Smooth muscle cell (in vitro differentiated cells): ENCODE measurements at regions not wholly inside any gene's neighbourhood (a gene's known extent, or its start where the extent isn't known, plus 50 kb on each side); places are given as distances from the start of the nearest gene placed in this dataset.

Experiments used
- DNase-seq: peaks from one replicate; lab custom pipeline; 2025; ENCODE audit not compliant: unreplicated experiment; lab: John Stamatoyannopoulos, UW
- H2AFZ ChIP-seq: fragments of 200-600 bp; sonication (generic); 2 replicates; pipeline ENCODE4 v1.6.0; 2016; ENCODE audit warnings: antibody characterized with exemption, low read depth, mild to moderate bottlenecking
- H3F3A ChIP-seq: fragments of 200-600 bp; sonication (generic); 2 replicates; pipeline ENCODE4 v1.6.0; 2017; ENCODE audit warnings: antibody characterized with exemption, low read depth
- H3K27ac ChIP-seq: fragments of 200-600 bp; sonication (generic); 2 replicates; pipeline ENCODE4 v1.5.1; 2016; ENCODE audit warnings: low read depth, mild to moderate bottlenecking
- H3K27me3 ChIP-seq: fragments of 200-600 bp; sonication (generic); 2 replicates; pipeline ENCODE4 v1.6.1; 2016; ENCODE audit warnings: low read depth, mild to moderate bottlenecking
- H3K36me3 ChIP-seq: fragments of 200-600 bp; sonication (generic); 2 replicates; pipeline ENCODE4 v1.5.1; 2016; ENCODE audit warnings: low read depth
- H3K4me1 ChIP-seq: fragments of 200-600 bp; sonication (generic); 2 replicates; pipeline ENCODE4 v1.5.1; 2016; ENCODE audit warnings: low read depth
- H3K4me2 ChIP-seq: fragments of 200-600 bp; sonication (generic); 2 replicates; pipeline ENCODE4 v1.6.0; 2016; ENCODE audit warnings: mild to moderate bottlenecking
- H3K4me3 ChIP-seq: fragments of 200-600 bp; sonication (generic); 2 replicates; pipeline ENCODE4 v1.5.1; 2016; ENCODE audit warnings: mild to moderate bottlenecking
- H3K79me2 ChIP-seq: fragments of 200-600 bp; sonication (generic); 2 replicates; pipeline ENCODE4 v1.6.0; 2016; ENCODE audit warnings: low read depth, mild to moderate bottlenecking
- H3K9ac ChIP-seq: fragments of 200-600 bp; sonication (generic); 2 replicates; pipeline ENCODE4 v1.6.0; 2016; ENCODE audit warnings: low read depth
- H3K9me3 ChIP-seq: fragments of 200-600 bp; sonication (generic); replicated peaks from 2 replicates; pipeline ENCODE4 v1.5.1; 2016; ENCODE audit warnings: low read depth
- H4K20me1 ChIP-seq: fragments of 200-600 bp; sonication (generic); 2 replicates; pipeline ENCODE4 v1.6.0; 2016; ENCODE audit warnings: low read depth
- WGBS: methylation state at CpG from one replicate; pipeline ENCODE4 v1.1.7; 2016; ENCODE audit warnings: low lambda C conversion rate; 5-methylcytosine and 5-hydroxymethylcytosine counted together
- TF ChIP-seq, protein P1 (sequence below): fragments of 200-600 bp; sonication (generic); IDR thresholded peaks from 2 replicates; pipeline ENCODE4 v1.5.1; 2017; ENCODE audit warnings: borderline replicate concordance, mild to moderate bottlenecking, antibody characterized with exemption; ENCODE audit not compliant: insufficient read depth, poor library complexity, severe bottlenecking

DNA sequence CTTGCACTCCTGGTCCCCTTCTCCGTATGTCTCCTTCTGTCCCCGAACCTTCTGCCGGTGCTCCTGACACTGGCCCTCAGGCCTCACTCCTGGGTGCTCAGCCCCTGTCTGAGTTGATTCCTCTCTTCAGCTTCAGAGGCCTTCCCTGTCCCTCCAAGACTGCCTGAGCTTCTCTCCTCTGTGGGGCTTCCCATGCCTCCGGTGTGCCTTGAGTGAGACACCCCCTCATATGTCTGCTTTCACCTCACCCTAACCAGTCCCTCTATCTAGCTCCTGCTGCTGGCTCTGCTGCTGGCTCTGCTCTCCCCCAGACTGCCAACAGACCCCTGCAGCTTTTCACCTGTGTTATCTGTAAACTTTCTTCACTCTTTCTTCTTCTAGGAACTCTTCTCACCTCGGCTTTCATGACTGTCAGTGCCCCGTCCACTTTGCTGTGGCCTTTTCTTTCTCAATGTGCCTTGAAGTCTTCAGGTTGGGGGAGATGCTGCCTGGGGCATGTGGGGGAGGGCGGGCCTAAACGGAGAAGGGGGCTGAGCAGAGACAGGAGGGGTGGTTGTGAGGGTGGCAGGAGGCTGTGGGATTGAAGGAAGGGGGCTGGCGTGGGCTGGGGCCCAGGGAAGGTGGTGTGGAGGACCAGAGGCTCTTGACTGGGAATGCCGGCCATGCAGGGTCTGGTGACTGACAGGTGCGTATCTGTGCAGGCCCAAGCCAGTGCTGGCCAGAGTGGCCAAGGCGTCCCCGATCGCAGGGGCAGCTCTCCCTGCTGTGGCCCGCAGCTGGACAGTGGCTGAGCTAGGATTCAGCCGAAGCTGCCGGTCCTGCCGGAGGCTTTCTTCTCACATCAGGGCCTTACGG is 81.3 kb downstream of the METRNL start:
- Histone ChIP-seq H3K4me1 (no peaks in the 10 kb centered on the region), H2AFZ (no peak overlapping the region)
- DNase-seq = no peak

DNA sequence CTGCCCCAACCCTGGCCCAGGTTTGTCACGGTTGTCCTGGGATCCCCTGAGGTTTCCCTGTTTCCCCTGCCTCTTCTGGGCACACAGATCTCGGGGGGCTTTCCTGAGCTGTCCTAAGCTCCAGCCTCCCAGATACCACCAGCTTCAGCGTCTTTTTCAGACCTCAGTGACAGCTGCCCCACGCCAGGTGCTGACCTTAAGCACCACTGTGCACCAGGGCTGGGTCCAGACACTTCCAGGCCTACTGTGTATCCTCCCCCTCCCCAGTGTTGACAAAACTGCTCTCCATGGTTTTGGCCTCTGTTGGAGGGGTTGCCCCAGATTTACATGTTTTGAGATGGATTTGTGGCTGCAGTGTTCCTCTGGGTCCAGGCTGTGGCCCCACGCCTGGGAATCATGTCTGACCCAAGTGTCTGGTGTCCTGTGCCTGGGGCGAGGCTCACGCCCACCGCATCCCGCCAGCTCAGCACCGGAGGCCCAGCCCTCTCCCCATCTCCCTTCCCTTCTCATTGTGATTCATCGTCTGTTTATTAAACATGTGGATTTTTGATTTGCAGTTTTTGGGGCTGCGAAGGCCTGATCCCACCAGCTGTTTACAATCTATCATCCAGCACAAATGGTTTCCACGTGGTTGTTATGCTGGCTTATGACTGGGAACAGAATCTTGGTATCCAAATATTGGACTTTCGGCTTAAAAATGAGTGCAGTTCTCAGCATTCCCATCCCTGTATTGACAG is 82.1 kb downstream of the METRNL start:
- TF ChIP-seq, protein P1, sequence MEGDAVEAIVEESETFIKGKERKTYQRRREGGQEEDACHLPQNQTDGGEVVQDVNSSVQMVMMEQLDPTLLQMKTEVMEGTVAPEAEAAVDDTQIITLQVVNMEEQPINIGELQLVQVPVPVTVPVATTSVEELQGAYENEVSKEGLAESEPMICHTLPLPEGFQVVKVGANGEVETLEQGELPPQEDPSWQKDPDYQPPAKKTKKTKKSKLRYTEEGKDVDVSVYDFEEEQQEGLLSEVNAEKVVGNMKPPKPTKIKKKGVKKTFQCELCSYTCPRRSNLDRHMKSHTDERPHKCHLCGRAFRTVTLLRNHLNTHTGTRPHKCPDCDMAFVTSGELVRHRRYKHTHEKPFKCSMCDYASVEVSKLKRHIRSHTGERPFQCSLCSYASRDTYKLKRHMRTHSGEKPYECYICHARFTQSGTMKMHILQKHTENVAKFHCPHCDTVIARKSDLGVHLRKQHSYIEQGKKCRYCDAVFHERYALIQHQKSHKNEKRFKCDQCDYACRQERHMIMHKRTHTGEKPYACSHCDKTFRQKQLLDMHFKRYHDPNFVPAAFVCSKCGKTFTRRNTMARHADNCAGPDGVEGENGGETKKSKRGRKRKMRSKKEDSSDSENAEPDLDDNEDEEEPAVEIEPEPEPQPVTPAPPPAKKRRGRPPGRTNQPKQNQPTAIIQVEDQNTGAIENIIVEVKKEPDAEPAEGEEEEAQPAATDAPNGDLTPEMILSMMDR = no peak
- Histone ChIP-seq H3K9me3 (no peaks in the 10 kb centered on the region), H3K27me3 (no peaks in the 10 kb centered on the region), H3K27ac (no peak overlapping the region), H3K4me2 (peak overlapping the region; percentile 28), H3K79me2 (no peaks in the 10 kb centered on the region), H3K9ac (no peak overlapping the region), H3F3A (no peaks in the 10 kb centered on the region), H3K4me1 (no peaks in the 10 kb centered on the region), H2AFZ (peak overlapping the region; percentile 57), H3K4me3 (no peak overlapping the region), H3K36me3 (no peaks in the 10 kb centered on the region), H4K20me1 (no peaks in the 10 kb centered on the region)
- DNase-seq = no peak
- 54% methylated on average over 14 of the region's 14 CpGs for WGBS

More for the DNA sequence above, 81.3 kb downstream of the METRNL start:
- Histone ChIP-seq H3F3A (no peaks in the 10 kb centered on the region), H3K36me3 (no peaks in the 10 kb centered on the region), H3K4me3 (no peak overlapping the region), H4K20me1 (no peaks in the 10 kb centered on the region), H3K27me3 (no peaks in the 10 kb centered on the region), H3K27ac (no peak overlapping the region), H3K9me3 (no peaks in the 10 kb centered on the region), H3K4me2 (no peak overlapping the region), H3K79me2 (no peaks in the 10 kb centered on the region), H3K9ac (no peak overlapping the region)
- 88% methylated on average over 18 of the region's 19 CpGs for WGBS
- TF ChIP-seq, protein P1 = no peak

DNA sequence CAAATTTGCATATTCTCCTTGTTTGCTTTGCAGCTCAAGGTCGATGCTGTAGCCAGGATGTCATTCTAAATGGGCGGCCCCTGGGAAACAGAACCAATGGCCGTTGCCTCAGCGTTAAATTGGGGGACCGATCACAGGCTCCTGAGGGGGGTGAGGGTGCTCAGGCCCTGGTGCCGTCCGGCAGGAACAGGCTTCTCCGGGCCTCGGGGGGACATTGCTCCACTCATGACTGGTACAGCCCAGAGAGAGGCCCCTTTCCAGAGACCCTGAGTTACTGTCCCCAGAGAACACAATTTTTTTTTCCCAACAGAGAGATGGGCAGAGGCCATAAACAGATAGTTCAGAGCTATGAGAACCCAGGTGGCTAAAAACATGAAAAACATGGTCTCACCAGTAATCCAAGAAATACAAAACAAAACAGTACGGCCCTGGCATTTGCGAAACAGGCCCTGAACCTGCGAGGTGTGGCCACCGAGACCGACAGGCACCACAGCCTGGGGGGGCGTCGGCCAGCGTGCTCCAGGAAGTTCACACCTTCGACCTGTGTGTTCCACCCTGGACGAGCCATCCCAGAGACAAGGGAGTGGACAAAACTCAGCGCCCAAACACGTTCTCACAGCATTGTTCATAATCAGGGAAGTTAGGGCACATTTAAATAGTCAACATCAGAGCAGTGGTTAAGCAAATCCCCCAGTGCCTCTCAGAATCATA is 82.8 kb downstream of the METRNL start:
- DNase-seq = no peak
- TF ChIP-seq, protein P1 = no peak
- no peaks in the 10 kb centered on the region for H3K4me1 ChIP-seq
- H3K36me3 ChIP-seq = no peaks in the 10 kb centered on the region
- peak overlapping the region; percentile 57 for H2AFZ ChIP-seq
- no peak overlapping the region for H3K4me3 ChIP-seq
- no peak overlapping the region for H3K9ac ChIP-seq
- no peaks in the 10 kb centered on the region for H4K20me1 ChIP-seq
- WGBS = 93% methylated on average over 21 of the region's 21 CpGs
- H3K79me2 ChIP-seq = no peaks in the 10 kb centered on the region
- H3K9me3 ChIP-seq = no peaks in the 10 kb centered on the region
- H3F3A ChIP-seq = no peaks in the 10 kb centered on the region
- no peak overlapping the region for H3K27ac ChIP-seq
- H3K27me3 ChIP-seq = no peaks in the 10 kb centered on the region
- H3K4me2 ChIP-seq = peak overlapping the region; percentile 28
